Peyer's patch (tissue), 4 donors: ENCODE measurements at regions not wholly inside any gene's neighbourhood (a gene's known extent, or its start where the extent isn't known, plus 50 kb on each side); places are given as distances from the start of the nearest gene placed in this dataset.

Experiments used
- DNase-seq, 3 donors: peaks; one replicate each; pipeline ENCODE4 v3.0.0-alpha.2; 2017 to 2019
- H3K27ac ChIP-seq, 4 donors: fragments of 200-600 bp; sonication (generic); one replicate each; pipeline ENCODE4 v1.5.1; 2016 to 2019
- H3K27me3 ChIP-seq, 2 donors: fragments of 200-600 bp; sonication (generic); one replicate each; pipeline ENCODE4 v1.5.1; 2019
- H3K36me3 ChIP-seq, 3 donors: fragments of 200-600 bp; sonication (generic); one replicate each; pipeline ENCODE4 v1.5.1; 2016 to 2019
- H3K4me1 ChIP-seq, 4 donors: fragments of 200-600 bp; sonication (generic); one replicate each; pipeline ENCODE4 v1.5.1; 2016 to 2019
- H3K4me3 ChIP-seq, 4 donors: fragments of 200-600 bp; sonication (generic); 1 replicate in 3 of 4; 2 replicates in 1 of 4; pipeline ENCODE4 v1.5.1; 2016 to 2019; ENCODE audit warnings: mild to moderate bottlenecking in 1 of 4
- H3K9me3 ChIP-seq, 4 donors: fragments of 200-600 bp; sonication (generic); one replicate each; pipeline ENCODE4 v1.5.1; 2016 to 2019; ENCODE audit warnings: mild to moderate bottlenecking in 1 of 4
- CTCF ChIP-seq, 6 experiments: fragments of 450-650 bp in 4 of 6; fragments of 200-600 bp in 2 of 6; sonication (generic) in 1 of 6; IDR thresholded peaks; one replicate each; pipeline ENCODE4 v1.5.1; 2017 to 2019; ENCODE audit warnings: antibody characterized with exemption in 6 of 6, mild to moderate bottlenecking in 3 of 6, moderate library complexity in 1 of 6
- POLR2A ChIP-seq, 2 donors: fragments of 450-650 bp; IDR thresholded peaks; one replicate each; pipeline ENCODE4 v1.5.1; 2017; ENCODE audit warnings: antibody characterized with exemption in 2 of 2, mild to moderate bottlenecking in 2 of 2, moderate library complexity in 2 of 2

- no peaks in the 10 kb centered on the region for H3K36me3 ChIP-seq
- H3K4me3 ChIP-seq, result no peak overlapping the region
- DNase-seq, result no peak
- TF ChIP-seq CTCF (IDR thresholded peaks at IDR 0.05) (no peak), POLR2A (IDR thresholded peaks at IDR 0.05) (no peak)
- H3K27ac ChIP-seq, result no peak overlapping the region
- H3K9me3 ChIP-seq, result no peaks in the 10 kb centered on the region
- H3K4me1 ChIP-seq, result no peaks in the 10 kb centered on the region
- H3K27me3 ChIP-seq, result no peaks in the 10 kb centered on the region
Observed at GRCh38 chr20:60565083-60565482, 606.9 kb downstream of the CDH26 start.

GRCh38 chr20:60565551-60565950 lies 607.3 kb downstream of the CDH26 start:
- H3K36me3 ChIP-seq, result no peaks in the 10 kb centered on the region
- H3K9me3 ChIP-seq, result no peaks in the 10 kb centered on the region
- H3K4me1 ChIP-seq, result no peaks in the 10 kb centered on the region

GRCh38 chr20:60569116-60569515 lies 610.9 kb downstream of the CDH26 start:
- no peak overlapping the region for H3K4me3 ChIP-seq
- no peaks in the 10 kb centered on the region for H3K27me3 ChIP-seq
- DNase-seq, result no peak
- H3K36me3 ChIP-seq, result no peaks in the 10 kb centered on the region
- TF ChIP-seq POLR2A (IDR thresholded peaks at IDR 0.05) (no peak), CTCF (IDR thresholded peaks at IDR 0.05) (no peak)
- H3K9me3 ChIP-seq, result no peaks in the 10 kb centered on the region
- H3K27ac ChIP-seq, result no peak overlapping the region
- no peaks in the 10 kb centered on the region for H3K4me1 ChIP-seq

More at GRCh38 chr20:60565551-60565950, 607.3 kb downstream of the CDH26 start:
- H3K27ac ChIP-seq, result no peak overlapping the region
- H3K27me3 ChIP-seq, result no peaks in the 10 kb centered on the region
- TF ChIP-seq CTCF (IDR thresholded peaks at IDR 0.05) (no peak), POLR2A (IDR thresholded peaks at IDR 0.05) (no peak)
- no peak overlapping the region for H3K4me3 ChIP-seq
- no peak for DNase-seq

GRCh38 chr20:60570481-60571277 lies 612.5 kb downstream of the CDH26 start:
- TF ChIP-seq POLR2A (IDR thresholded peaks at IDR 0.05) (no peak), CTCF (IDR thresholded peaks at IDR 0.05) (no peak)
- no peak overlapping the region for H3K4me3 ChIP-seq

GRCh38 chr20:60573003-60573680 lies 614.9 kb downstream of the CDH26 start:
- Histone ChIP-seq H3K36me3 (no peaks in the 10 kb centered on the region), H3K4me3 (no peak overlapping the region), H3K4me1 (no peaks in the 10 kb centered on the region), H3K27me3 (no peaks in the 10 kb centered on the region), H3K9me3 (no peaks in the 10 kb centered on the region), H3K27ac (no peak overlapping the region)
- no peak for DNase-seq
- TF ChIP-seq CTCF (IDR thresholded peaks at IDR 0.05) (no peak), POLR2A (IDR thresholded peaks at IDR 0.05) (no peak)

More at GRCh38 chr20:60570481-60571277, 612.5 kb downstream of the CDH26 start:
- no peaks in the 10 kb centered on the region for H3K4me1 ChIP-seq
- no peak for DNase-seq
- no peak overlapping the region for H3K27ac ChIP-seq
- H3K9me3 ChIP-seq, result no peaks in the 10 kb centered on the region
- no peaks in the 10 kb centered on the region for H3K36me3 ChIP-seq
- no peaks in the 10 kb centered on the region for H3K27me3 ChIP-seq
